ENCODE measurements at regions not wholly inside any gene's neighbourhood (a gene's known extent, or its start where the extent isn't known, plus 50 kb on each side); places are given as distances from the start of the nearest gene placed in this dataset.
"Not testable (repeated sequence)": the region's sequence is repeated elsewhere in the genome, so short reads cannot be mapped to it uniquely, and the experiment has no call there.

- DNase-seq (ENCODE audit: low spot score) = no peak
Observed at GRCh38 chr5:36526537-36526936, 79.9 kb upstream of the SLC1A3 start.

GRCh38 chr5:36528588-36528987 lies 77.8 kb upstream of the SLC1A3 start:
- DNase-seq (ENCODE audit: low spot score) = no peak

- DNase-seq (ENCODE audit: low spot score) = no peak
Observed at GRCh38 chr5:36529142-36529541, 77.3 kb upstream of the SLC1A3 start.

- no peak for DNase-seq (ENCODE audit: low spot score)
Observed at GRCh38 chr5:36530215-36530614, 76.2 kb upstream of the SLC1A3 start.

- no peak for DNase-seq (ENCODE audit: low spot score)
Observed at GRCh38 chr5:36531401-36531800, 75.0 kb upstream of the SLC1A3 start.

- DNase-seq (ENCODE audit: low spot score) = no peak
Observed at GRCh38 chr5:36535378-36535777, 71.0 kb upstream of the SLC1A3 start.

GRCh38 chr5:36535859-36536615 lies 70.4 kb upstream of the SLC1A3 start:
- no peak for DNase-seq (ENCODE audit: low spot score)

- DNase-seq (ENCODE audit: low spot score) = no peak
Observed at GRCh38 chr5:36536616-36537005, 69.8 kb upstream of the SLC1A3 start.

GRCh38 chr5:36537724-36538123 lies 68.7 kb upstream of the SLC1A3 start:
- DNase-seq (ENCODE audit: low spot score) = no peak

GRCh38 chr5:36552651-36553393 lies 53.6 kb upstream of the SLC1A3 start:
- DNase-seq (ENCODE audit: low spot score) = peak; percentile 50

- not testable (repeated sequence) for DNase-seq (ENCODE audit: low spot score)
Observed at GRCh38 chr5:36555035-36555434, 51.4 kb upstream of the SLC1A3 start.
